GM12865 (cell line): ENCODE measurements at regions not wholly inside any gene's neighbourhood (a gene's known extent, or its start where the extent isn't known, plus 50 kb on each side); places are given as distances from the start of the nearest gene placed in this dataset.

ENCODE experiments used
- DNase-seq: peaks from one replicate; pipeline ENCODE4 v3.0.0; 2010; ENCODE audit warnings: low read depth
- H3K4me3 ChIP-seq: 2 replicates; pipeline ENCODE4 v1.5.1; 2011; ENCODE audit warnings: mild to moderate bottlenecking, low read depth, low read length, control low read depth
- TF ChIP-seq, protein P1 (sequence below): IDR thresholded peaks from 2 replicates; pipeline ENCODE4 v1.5.1; 2011; ENCODE audit warnings: low read length, control low read depth, low read depth, inconsistent platforms; ENCODE audit not compliant: insufficient read depth; ENCODE audit errors: missing control alignments

DNA sequence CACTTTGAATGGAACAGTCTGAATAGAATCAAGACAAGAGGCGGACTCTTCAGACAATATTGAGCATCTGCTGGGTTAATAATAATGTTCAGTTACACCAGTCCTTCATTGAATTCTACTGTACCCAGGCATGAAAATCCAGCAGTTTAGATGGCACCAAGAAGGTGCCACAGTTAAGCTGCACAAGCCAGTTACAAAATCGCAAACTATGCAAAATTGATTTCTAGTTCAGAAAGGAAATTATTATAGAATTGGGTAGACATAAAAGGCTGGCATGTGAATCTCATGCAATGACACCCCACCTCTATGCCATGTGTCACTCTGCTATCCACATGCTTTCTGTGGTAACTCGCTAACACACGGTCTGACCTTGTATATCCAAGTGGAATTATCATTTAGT, 105.8 kb upstream of the VCX3A start:
- TF ChIP-seq, protein P1, sequence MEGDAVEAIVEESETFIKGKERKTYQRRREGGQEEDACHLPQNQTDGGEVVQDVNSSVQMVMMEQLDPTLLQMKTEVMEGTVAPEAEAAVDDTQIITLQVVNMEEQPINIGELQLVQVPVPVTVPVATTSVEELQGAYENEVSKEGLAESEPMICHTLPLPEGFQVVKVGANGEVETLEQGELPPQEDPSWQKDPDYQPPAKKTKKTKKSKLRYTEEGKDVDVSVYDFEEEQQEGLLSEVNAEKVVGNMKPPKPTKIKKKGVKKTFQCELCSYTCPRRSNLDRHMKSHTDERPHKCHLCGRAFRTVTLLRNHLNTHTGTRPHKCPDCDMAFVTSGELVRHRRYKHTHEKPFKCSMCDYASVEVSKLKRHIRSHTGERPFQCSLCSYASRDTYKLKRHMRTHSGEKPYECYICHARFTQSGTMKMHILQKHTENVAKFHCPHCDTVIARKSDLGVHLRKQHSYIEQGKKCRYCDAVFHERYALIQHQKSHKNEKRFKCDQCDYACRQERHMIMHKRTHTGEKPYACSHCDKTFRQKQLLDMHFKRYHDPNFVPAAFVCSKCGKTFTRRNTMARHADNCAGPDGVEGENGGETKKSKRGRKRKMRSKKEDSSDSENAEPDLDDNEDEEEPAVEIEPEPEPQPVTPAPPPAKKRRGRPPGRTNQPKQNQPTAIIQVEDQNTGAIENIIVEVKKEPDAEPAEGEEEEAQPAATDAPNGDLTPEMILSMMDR = no peak
- DNase-seq = no peak

DNA sequence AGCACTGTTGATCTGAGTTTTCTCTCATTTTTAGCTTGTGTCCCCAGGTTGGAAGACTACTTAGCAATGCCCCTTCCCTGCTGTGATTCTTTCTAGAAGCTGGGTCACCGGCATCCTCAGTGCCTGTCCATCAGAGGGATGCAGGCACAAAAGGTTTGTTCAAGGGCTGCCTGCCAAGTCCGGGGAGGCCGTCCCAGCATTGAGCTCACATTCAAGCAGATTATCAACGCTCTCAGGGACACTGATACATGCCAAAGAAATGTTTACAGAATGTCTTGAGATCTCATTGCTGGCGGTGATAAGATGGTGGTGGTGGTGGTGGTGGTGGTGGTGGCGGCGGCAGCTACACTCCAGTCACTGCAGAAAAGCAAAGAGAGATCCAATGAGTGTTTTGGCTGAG, 79.6 kb upstream of the VCX3A start:
- no peak overlapping the region for H3K4me3 ChIP-seq
- TF ChIP-seq, protein P1 = no peak
- DNase-seq = no peak

More for the DNA sequence above, 105.8 kb upstream of the VCX3A start:
- H3K4me3 ChIP-seq = no peak overlapping the region

DNA sequence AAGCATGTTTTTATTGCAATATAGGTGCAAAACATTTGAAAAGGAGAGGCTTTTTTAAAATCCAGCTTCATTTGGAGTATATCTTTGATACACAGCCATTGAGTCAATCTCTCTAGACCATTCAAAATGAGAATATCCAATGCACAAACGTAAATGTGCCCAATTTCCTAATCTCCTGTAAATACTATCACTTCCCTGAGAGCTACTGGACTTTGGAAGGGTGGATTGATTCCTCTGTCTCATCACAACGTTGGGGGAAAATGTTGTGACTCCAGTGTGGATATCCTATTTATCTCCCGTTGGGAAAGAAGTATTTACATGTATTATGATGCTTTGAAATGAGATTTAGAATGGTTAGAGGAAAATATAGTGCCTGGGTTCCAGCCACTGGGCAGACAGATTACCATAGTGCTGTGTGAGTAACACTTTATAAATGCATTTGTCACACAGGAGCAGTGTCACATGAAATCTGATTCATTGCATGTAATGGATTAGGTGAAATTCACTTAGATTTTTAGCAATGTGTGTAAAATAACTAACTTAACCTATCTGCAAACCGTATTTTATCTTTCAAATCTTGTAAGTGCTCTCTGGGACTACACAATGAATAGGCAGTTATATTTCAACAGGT, 64.4 kb upstream of the VCX3A start:
- H3K4me3 ChIP-seq = no peak overlapping the region
- TF ChIP-seq, protein P1 = no peak
- DNase-seq = no peak
